Peyer's patch (tissue), 4 donors: ENCODE measurements at regions not wholly inside any gene's neighbourhood (a gene's known extent, or its start where the extent isn't known, plus 50 kb on each side); places are given as distances from the start of the nearest gene placed in this dataset.
"Not testable (repeated sequence)": the region's sequence is repeated elsewhere in the genome, so short reads cannot be mapped to it uniquely, and the experiment has no call there.

Experiments
- CTCF ChIP-seq, 6 experiments: fragments of 450-650 bp in 4 of 6; fragments of 200-600 bp in 2 of 6; sonication (generic) in 1 of 6; IDR thresholded peaks; one replicate each; pipeline ENCODE4 v1.5.1; 2017 to 2019; ENCODE audit warnings: antibody characterized with exemption in 6 of 6, mild to moderate bottlenecking in 3 of 6, moderate library complexity in 1 of 6
- POLR2A ChIP-seq, 2 donors: fragments of 450-650 bp; IDR thresholded peaks; one replicate each; pipeline ENCODE4 v1.5.1; 2017; ENCODE audit warnings: antibody characterized with exemption in 2 of 2, mild to moderate bottlenecking in 2 of 2, moderate library complexity in 2 of 2

GRCh38 chr14:105736331-105736730 is 209.9 kb downstream of the TMEM121 start:
- TF ChIP-seq CTCF, POLR2A (IDR thresholded peaks at IDR 0.05): not testable (repeated sequence)
